ENCODE measurements at regions not wholly inside any gene's neighbourhood (a gene's known extent, or its start where the extent isn't known, plus 50 kb on each side); places are given as distances from the start of the nearest gene placed in this dataset.
A peak's percentile ranks its signal among the peaks of the same experiment; 100 is the strongest.

DNA sequence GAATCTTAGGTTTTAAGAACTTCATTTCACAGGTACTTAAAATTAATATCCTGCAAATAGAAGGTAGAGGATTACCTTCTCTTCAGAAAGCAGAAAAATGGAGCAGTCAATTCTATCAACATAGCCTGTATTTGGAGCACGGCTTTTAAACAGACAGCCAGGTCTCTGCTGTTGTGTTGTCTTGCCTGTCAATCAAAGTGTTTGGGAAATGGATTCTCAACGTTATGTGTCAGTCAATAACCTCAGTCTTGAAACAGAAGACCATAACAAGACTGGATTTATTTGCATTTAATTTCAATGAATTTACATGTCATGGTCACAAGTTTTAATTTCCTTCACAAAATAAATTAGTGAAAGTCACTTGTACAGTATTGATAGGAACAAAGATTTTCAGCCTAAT is 51.9 kb upstream of the KRR1 start:
- ATAC-seq = no peak
- TF ChIP-seq, protein P1, sequence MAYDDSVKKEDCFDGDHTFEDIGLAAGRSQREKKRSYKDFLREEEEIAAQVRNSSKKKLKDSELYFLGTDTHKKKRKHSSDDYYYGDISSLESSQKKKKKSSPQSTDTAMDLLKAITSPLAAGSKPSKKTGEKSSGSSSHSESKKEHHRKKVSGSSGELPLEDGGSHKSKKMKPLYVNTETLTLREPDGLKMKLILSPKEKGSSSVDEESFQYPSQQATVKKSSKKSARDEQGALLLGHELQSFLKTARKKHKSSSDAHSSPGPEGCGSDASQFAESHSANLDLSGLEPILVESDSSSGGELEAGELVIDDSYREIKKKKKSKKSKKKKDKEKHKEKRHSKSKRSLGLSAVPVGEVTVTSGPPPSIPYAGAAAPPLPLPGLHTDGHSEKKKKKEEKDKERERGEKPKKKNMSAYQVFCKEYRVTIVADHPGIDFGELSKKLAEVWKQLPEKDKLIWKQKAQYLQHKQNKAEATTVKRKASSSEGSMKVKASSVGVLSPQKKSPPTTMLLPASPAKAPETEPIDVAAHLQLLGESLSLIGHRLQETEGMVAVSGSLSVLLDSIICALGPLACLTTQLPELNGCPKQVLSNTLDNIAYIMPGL (CRISPR knock-in tag; IDR thresholded peaks at IDR 0.05; ENCODE audit: borderline replicate concordance) = no peak
- no peak for TF ChIP-seq FOSB (CRISPR knock-in tag; IDR thresholded peaks at IDR 0.05)
- no peak for TF ChIP-seq HEYL (CRISPR knock-in tag; IDR thresholded peaks at IDR 0.05)
- no peak for TF ChIP-seq TFCP2L1 (CRISPR knock-in tag; IDR thresholded peaks at IDR 0.05)
- TF ChIP-seq HOXB13 (CRISPR knock-in tag; IDR thresholded peaks at IDR 0.05; ENCODE audit: low read depth) = no peak
- no peak for TF ChIP-seq GATA3 (IDR thresholded peaks at IDR 0.05; ENCODE audit: borderline replicate concordance)
- no peak for TF ChIP-seq POLR2AphosphoS2 (conservative IDR thresholded peaks at IDR 0.05; ENCODE audit: low read length)
- no peak for TF ChIP-seq SREBF2 (IDR thresholded peaks at IDR 0.05)
- TF ChIP-seq HDAC2 (IDR thresholded peaks at IDR 0.05) = no peak
- TF ChIP-seq, protein P2, sequence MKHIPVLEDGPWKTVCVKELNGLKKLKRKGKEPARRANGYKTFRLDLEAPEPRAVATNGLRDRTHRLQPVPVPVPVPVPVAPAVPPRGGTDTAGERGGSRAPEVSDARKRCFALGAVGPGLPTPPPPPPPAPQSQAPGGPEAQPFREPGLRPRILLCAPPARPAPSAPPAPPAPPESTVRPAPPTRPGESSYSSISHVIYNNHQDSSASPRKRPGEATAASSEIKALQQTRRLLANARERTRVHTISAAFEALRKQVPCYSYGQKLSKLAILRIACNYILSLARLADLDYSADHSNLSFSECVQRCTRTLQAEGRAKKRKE (CRISPR knock-in tag; IDR thresholded peaks at IDR 0.05; ENCODE audit: low read depth) = no peak
- TF ChIP-seq KDM1A (IDR thresholded peaks at IDR 0.05; ENCODE audit: low read depth) = no peak
- TF ChIP-seq HOXB5 (CRISPR knock-in tag; IDR thresholded peaks at IDR 0.05) = no peak
- TF ChIP-seq, protein P3, sequence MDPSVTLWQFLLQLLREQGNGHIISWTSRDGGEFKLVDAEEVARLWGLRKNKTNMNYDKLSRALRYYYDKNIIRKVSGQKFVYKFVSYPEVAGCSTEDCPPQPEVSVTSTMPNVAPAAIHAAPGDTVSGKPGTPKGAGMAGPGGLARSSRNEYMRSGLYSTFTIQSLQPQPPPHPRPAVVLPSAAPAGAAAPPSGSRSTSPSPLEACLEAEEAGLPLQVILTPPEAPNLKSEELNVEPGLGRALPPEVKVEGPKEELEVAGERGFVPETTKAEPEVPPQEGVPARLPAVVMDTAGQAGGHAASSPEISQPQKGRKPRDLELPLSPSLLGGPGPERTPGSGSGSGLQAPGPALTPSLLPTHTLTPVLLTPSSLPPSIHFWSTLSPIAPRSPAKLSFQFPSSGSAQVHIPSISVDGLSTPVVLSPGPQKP (IDR thresholded peaks at IDR 0.05; ENCODE audit: low read depth, low read length) = no peak
- TF ChIP-seq CBX2 (IDR thresholded peaks at IDR 0.05; ENCODE audit: borderline replicate concordance, low read depth) = no peak
- TF ChIP-seq, protein P4, sequence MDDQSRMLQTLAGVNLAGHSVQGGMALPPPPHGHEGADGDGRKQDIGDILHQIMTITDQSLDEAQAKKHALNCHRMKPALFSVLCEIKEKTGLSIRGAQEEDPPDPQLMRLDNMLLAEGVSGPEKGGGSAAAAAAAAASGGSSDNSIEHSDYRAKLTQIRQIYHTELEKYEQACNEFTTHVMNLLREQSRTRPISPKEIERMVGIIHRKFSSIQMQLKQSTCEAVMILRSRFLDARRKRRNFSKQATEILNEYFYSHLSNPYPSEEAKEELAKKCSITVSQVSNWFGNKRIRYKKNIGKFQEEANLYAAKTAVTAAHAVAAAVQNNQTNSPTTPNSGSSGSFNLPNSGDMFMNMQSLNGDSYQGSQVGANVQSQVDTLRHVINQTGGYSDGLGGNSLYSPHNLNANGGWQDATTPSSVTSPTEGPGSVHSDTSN (IDR thresholded peaks at IDR 0.05) = no peak
- no peak for TF ChIP-seq MAFK (IDR thresholded peaks at IDR 0.05; ENCODE audit: partially characterized antibody)
- Histone ChIP-seq H3K4me2 (no peak overlapping the region), H3K4me3 (no peak overlapping the region), H3K9me3 (0 out of 3 replicates have a peak, but pooled peaks cover 5% of the 10 kb centered on the region), H3K27ac (no peak overlapping the region), H3K4me1 (0 out of 3 replicates have a peak, but pooled peaks cover 3% of the 10 kb centered on the region)
- WGBS (ENCODE audit: missing lambda C conversion rate) = 78% methylated on average over 2 of the region's 2 CpGs
- POLR2A ChIA-PET = no interaction called here
- no peak for FAIRE-seq
- CTCF ChIA-PET = no interaction called here
- DNase-seq (ENCODE audit: low read depth in 1 of 2, low spot score in 1 of 2) = no peak

DNA sequence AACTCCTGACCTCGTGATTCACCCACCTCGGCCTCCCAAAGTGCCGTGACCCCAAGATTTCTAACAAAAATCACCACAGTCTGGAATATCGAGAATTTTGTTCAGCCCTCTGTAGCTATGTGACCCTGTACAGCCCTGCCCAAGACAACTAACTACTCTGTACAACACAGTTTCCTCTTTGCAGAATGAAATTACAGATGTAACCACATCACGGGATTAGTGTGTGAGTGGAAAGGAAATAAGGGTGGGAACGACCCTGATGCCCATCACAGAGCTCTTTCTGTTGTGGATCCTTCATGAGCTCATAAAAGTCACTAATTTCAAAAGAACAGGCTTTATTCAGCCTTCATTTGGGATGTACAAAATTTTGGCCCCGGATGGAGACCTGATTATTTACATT is 50.5 kb upstream of the KRR1 start:
- CTCF ChIA-PET = interaction anchor here (1.0 kb wide), 1 partner anchor 20 kb away, joined by 3 read pairs; no protein-coding TSS in a partner anchor
- WGBS (ENCODE audit: missing lambda C conversion rate) = 87% methylated on average over 7 of the region's 7 CpGs
- H3K4me1 ChIP-seq = peaks cover 5% of the 10 kb centered on the region; the same call in 2 of the 3 replicates

More for the DNA sequence above, 50.5 kb upstream of the KRR1 start:
- DNase-seq (ENCODE audit: low read depth in 1 of 2, low spot score in 1 of 2) = no peak
- ATAC-seq = no peak
- peak overlapping the region in 1 of 2 experiments; percentile 64; a peak in 1 of 6 replicates for H3K27ac ChIP-seq
- no peak for FAIRE-seq
- POLR2A ChIA-PET = interaction anchor here (1.2 kb wide), 1 partner anchor 469 kb away, joined by 3 read pairs; the partner anchor contains the start of gene PHLDA1
- H3K4me2 ChIP-seq = no peak overlapping the region
- TF ChIP-seq RFX5 (IDR thresholded peaks at IDR 0.05) (no peak), CBX8 (IDR thresholded peaks at IDR 0.05) (no peak), ZNF302 (CRISPR knock-in tag; IDR thresholded peaks at IDR 0.05) (no peak), HOXB13 (CRISPR knock-in tag; IDR thresholded peaks at IDR 0.05; ENCODE audit: low read depth) (no peak), EP300 (IDR thresholded peaks at IDR 0.05) (no peak), NPAS2 (CRISPR knock-in tag; IDR thresholded peaks at IDR 0.05; ENCODE audit: borderline replicate concordance) (no peak), MYC (IDR thresholded peaks at IDR 0.05; ENCODE audit: borderline replicate concordance, low read length) (no peak), RCOR1 (IDR thresholded peaks at IDR 0.05; ENCODE audit: low read depth, low read length) (no peak), TP53 (CRISPR knock-in tag; IDR thresholded peaks at IDR 0.05) (no peak), RARB (CRISPR knock-in tag; IDR thresholded peaks at IDR 0.05) (no peak), TFCP2L1 (CRISPR knock-in tag; IDR thresholded peaks at IDR 0.05) (no peak), PHF8 (IDR thresholded peaks at IDR 0.05; ENCODE audit: borderline replicate concordance, low read depth) (no peak), GATA3 (IDR thresholded peaks at IDR 0.05; ENCODE audit: borderline replicate concordance) (no peak)
- H3K9me3 ChIP-seq = 0 out of 3 replicates have a peak, but pooled peaks cover 5% of the 10 kb centered on the region
- no peak overlapping the region for H3K4me3 ChIP-seq
